Gastrocnemius medialis (tissue), 4 donors: ENCODE measurements at regions not wholly inside any gene's neighbourhood (a gene's known extent, or its start where the extent isn't known, plus 50 kb on each side); places are given as distances from the start of the nearest gene placed in this dataset.

Source experiments
- CTCF ChIP-seq, 5 experiments: fragments of 450-650 bp in 3 of 5; fragments of 200-600 bp in 2 of 5; sonication (generic) in 2 of 5; IDR thresholded peaks in 4 of 5; conservative IDR thresholded peaks in 1 of 5; 1 replicate in 4 of 5; 2 replicates in 1 of 5; pipeline ENCODE4 v1.5.1; 2016 to 2019; ENCODE audit warnings: antibody characterized with exemption in 5 of 5, mild to moderate bottlenecking in 3 of 5, moderate library complexity in 3 of 5
- POLR2A ChIP-seq, 2 donors: fragments of 450-650 bp; IDR thresholded peaks; one replicate each; pipeline ENCODE4 v1.6.1; 2017; ENCODE audit warnings: antibody characterized with exemption in 2 of 2, mild to moderate bottlenecking in 2 of 2, moderate library complexity in 2 of 2

DNA sequence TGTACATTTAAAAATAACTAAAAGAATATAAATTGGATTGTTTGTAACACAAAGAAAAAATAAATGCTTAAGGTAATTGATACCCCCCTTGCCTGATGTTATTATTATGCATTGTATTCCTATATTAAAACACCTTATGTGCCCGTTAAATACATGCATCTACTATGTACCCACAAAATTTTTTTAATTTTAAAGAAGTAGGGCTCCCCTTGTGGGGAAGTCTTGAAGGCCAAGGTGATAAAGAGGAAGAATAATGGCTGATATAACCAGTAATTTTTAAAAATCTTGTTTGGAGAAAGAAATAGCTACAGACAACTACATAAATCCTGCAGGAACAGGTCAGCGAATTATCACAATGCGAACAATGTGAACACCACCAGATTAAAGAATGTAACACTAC, 451.7 kb upstream of the ARHGEF26 start:
- TF ChIP-seq POLR2A (IDR thresholded peaks at IDR 0.05) (no peak), CTCF (IDR thresholded peaks at IDR 0.05 in 4 of 5, conservative IDR thresholded peaks at IDR 0.05 in 1 of 5) (no peak)
